Tongue (tissue), 1 donor: ENCODE measurements at regions not wholly inside any gene's neighbourhood (a gene's known extent, or its start where the extent isn't known, plus 50 kb on each side); places are given as distances from the start of the nearest gene placed in this dataset.
"Not testable (repeated sequence)": the region's sequence is repeated elsewhere in the genome, so short reads cannot be mapped to it uniquely, and the experiment has no call there.

Experiments used
- DNase-seq: peaks from one replicate; pipeline ENCODE4 v3.0.0-alpha.2; 2015

GRCh38 chr9:134530724-134531123 lies 110.9 kb upstream of the COL5A1 start:
- DNase-seq: no peak

- DNase-seq: peak; percentile 53
Observed at GRCh38 chr9:134531220-134531970, 110.2 kb upstream of the COL5A1 start.

- DNase-seq: no peak
Observed at GRCh38 chr9:134532084-134532483, 109.5 kb upstream of the COL5A1 start.

DNA sequence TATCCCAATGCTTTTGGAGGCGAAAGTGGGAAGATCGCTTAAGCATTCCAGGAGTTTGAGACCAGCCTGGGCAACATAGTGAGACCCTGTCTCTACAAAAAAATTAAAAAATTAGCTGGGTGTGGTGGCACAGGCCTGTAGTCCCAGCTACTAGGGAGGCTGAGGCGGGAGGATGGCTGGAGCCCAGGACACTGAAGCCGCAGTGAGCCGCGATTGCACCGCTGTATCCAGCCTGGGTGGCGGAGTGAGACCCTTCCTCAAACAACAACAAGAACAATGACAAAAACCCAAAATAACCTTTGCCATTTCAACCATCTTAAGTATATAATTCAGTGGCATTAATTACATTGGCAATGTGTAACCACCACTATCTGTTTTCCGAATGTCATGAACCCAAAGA lies 108.9 kb upstream of the COL5A1 start:
- not testable (repeated sequence) for DNase-seq

GRCh38 chr9:134533850-134534588 lies 107.6 kb upstream of the COL5A1 start:
- DNase-seq: peak; percentile 69

DNA sequence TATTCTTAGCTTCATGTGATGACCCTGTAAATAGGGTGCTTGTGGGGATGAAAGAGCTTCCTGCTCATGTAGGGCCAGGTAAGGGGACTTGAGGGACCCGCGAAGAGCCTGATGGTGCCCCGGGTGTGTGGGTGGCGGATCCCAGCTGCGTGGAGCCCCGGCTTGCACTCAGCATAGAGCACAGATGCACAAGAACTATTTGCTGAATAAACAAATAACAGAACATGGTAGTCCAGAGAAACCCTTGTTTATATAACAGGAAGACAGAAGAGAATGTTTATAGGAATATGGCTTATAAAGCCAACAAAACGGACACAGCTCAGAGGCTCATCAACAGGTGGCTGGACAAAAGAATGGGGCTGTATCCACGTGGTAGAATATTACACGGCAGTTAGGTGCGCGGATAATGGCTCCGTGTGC lies 106.9 kb upstream of the COL5A1 start:
- peak; percentile 71 for DNase-seq

DNA sequence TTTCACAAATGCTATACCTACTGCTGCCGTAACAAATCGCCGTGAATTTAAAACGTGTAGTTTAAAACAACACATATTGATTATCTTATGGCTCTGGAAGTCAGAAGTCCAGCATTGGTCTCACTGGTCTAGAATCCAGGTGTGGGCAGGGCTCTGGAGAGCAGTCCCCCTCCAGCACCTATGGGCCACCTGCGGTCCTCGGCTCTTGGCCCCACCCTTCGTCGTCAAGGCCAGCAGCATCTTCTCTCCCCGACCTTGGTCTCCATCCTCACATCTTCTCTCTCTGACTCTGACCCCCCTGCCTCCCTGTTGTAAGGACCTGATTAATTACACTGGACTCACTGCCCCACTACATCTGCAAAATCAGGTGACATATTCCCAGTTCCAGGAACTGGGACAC lies 106.4 kb upstream of the COL5A1 start:
- DNase-seq: no peak

- no peak for DNase-seq
Observed at GRCh38 chr9:134536101-134536900, 105.3 kb upstream of the COL5A1 start.

DNA sequence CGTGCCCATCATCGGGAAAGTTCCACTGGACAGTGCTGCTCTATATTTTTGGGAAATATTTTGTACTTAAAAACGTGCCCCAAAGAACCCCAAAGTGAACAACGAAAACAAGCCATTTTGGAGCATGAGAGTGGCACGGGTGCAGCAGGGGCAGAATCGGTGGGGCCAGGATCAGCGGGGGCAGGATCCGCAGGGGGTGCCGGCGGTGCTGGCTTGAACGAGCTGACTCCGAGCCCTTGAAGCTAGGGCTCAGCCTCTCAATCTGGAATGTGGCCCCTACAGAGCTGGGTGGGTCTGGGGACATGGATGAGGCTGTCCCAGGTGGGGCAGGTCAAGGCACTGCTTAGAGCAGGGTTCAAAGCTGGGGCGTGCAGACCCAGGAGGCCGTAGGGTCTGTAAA lies 104.7 kb upstream of the COL5A1 start:
- no peak for DNase-seq

GRCh38 chr9:134537951-134538641 lies 103.5 kb upstream of the COL5A1 start:
- peak; percentile 45 for DNase-seq

- peak; percentile 80 for DNase-seq
Observed at GRCh38 chr9:134538856-134539566, 102.6 kb upstream of the COL5A1 start.

DNA sequence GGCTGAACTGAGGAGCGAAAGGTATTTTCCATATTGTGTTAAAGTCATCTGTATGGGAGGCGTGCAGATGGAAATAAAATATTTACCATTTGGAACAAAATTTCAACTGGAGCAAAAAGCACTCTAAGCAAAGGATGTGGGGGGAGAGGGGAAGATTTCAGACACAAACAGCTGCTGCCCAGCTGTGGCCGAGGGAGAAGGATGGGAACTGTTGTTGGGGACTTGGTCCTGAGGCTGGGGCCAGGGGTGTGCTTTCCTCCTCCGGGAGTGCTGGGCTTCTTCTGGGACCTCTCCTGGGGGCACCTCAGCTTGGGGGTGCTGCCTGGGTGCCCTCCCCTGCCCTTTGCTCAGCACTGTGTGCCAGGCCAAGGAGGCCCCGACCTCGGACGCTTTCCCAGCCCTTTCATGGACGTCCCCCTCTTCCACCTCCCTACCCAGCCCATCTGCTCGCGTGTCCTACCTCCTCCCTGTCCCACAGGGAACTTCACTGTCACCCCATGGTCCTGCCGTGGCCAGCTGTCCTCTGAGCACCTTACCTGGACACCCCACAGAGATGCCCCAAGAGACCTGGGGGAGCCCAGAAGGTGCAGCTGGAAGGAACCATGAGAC lies 101.9 kb upstream of the COL5A1 start:
- DNase-seq: peak; percentile 95

GRCh38 chr9:134540276-134541096 lies 101.1 kb upstream of the COL5A1 start:
- peak; percentile 68 for DNase-seq

DNA sequence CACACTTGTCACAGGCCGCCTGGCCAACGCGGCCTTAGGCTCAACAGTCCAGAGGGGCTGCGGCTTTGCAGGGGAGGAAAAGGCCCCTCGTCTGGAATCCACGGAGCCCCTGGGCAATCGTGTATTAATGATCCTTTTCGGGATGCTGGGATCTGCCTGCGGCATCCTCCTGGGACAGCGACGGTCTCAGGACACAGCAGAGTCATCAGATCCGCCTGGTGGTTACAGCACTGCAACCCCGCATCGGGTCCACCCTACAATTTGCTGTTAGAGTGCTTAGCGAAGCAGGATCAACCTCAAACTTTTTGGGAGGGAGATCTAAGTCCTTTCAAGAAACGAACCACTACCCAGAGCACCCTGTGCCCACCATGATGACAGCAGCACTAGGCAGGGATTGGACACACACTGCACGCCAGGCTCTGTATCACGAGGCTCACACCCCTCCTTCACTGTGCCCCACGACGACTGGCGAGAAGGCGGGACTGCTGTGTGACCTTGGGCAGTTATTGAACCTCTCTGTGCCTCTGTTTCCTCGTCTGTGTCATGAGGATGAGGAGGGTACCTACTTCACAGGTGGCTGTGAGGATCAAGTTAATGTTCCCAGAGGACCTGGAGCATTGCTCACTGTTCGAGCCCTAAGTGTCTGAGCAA lies 100.4 kb upstream of the COL5A1 start:
- no peak for DNase-seq

DNA sequence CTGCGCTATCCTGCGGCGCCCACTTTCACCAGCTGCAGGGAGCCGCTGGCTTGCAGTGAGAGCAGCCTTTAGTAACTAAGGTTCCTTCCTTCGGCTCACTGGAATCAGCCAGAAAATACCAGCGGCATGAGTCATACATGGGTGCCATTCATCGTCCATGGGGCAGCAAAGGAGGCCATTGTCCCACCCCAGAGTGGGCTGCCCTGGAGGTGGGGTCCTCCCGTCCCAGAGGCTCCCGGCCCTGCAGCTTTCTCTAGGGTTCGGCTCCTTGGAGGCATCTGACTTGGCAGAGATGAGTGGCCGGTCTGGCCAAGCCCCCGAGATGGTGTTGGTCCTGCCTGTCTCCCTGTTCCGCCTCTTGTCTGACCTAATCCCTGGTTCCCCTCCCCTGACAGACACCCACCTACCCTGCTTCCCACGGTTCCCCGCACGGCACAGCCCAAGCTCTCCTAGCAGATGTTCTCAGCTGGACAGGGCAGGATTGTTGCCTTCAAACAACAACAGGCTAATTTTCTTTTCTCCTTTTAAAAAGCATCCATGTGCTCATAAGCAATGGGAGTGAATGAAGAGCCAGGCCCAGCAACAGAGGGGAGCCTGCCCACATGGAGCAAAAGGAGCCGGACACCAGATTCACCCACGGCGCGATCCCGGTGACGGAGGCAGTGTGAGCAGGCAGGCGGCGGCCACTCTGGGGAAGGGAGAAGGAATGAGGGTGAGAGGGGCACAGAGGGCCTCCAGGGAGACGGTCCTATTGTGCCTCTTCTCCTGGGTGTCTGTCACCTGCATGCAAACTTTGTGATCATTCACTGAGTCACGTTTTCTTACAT lies 97.0 kb upstream of the COL5A1 start:
- DNase-seq: peak; percentile 88

- no peak for DNase-seq
Observed at GRCh38 chr9:134545215-134545542, 96.4 kb upstream of the COL5A1 start.

DNA sequence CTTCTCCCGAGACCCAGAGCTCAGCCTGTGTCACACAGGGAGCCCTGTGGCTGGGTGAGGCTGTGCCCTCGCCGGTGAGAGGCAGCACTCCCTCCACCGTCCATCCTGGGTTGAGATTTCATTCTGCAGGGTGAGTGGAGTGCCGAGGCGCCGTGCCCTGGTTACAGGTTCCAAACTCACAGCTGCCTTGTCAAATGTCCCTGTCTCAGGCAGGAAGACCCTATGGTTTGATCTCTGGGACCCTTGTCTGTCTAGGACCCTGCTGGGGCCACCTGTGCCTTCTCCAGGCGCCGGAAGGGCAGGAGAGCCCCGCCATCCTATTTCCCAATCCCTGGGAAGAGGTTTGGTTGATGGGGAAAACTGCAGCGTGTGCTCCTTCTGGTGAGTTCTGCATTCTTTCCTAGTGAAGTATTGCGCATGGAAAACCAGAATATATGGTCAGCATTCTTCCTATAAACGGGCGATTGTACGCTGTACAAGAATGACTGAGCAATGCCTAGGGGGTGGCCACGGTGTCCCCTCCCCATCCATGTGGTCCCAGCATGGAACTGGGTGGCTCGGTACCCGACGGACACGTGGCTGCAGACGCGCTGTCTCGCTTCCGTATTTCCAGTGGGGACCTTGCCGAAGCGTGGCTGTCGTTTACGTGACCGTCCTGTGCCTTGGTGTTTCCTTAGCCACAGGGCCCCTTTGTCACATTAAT lies 95.9 kb upstream of the COL5A1 start:
- peak; percentile 80 for DNase-seq

GRCh38 chr9:134546246-134546731 lies 95.3 kb upstream of the COL5A1 start:
- peak; percentile 96 for DNase-seq
